ENCODE measurements at regions not wholly inside any gene's neighbourhood (a gene's known extent, or its start where the extent isn't known, plus 50 kb on each side); places are given as distances from the start of the nearest gene placed in this dataset.

GRCh38 chr3:33971055-33971454, 172.6 kb downstream of the PDCD6IP start:
- no peak overlapping the region for H2AFZ ChIP-seq (ENCODE audit: low read depth)
- H3K4me3 ChIP-seq (IDR thresholded peaks at IDR 0.05; ENCODE audit: insufficient read depth, low read depth, low read length) = no peak overlapping the region
- no peak overlapping the region for H3K27ac ChIP-seq
- no peaks in the 10 kb centered on the region for H3K27me3 ChIP-seq (ENCODE audit: insufficient read depth, low read depth)
- no peaks in the 10 kb centered on the region for H3K79me2 ChIP-seq (ENCODE audit: insufficient read depth, low read depth)
- TF ChIP-seq CTCF (conservative IDR thresholded peaks at IDR 0.05; ENCODE audit: low read depth, low read length) = no peak
- H4K20me1 ChIP-seq (ENCODE audit: insufficient read depth) = no peaks in the 10 kb centered on the region
- no peaks in the 10 kb centered on the region for H3K36me3 ChIP-seq (ENCODE audit: insufficient read depth)
- no peak overlapping the region for H3K4me2 ChIP-seq
- no peak overlapping the region for H3K9ac ChIP-seq
- no peaks in the 10 kb centered on the region for H3K4me1 ChIP-seq (ENCODE audit: low read depth, poor library complexity, severe bottlenecking)

GRCh38 chr3:33975463-33975862, 177.0 kb downstream of the PDCD6IP start:
- no peaks in the 10 kb centered on the region for H3K4me1 ChIP-seq (ENCODE audit: low read depth, poor library complexity, severe bottlenecking)
- no peak overlapping the region for H3K4me2 ChIP-seq
- no peak overlapping the region for H3K9ac ChIP-seq
- no peaks in the 10 kb centered on the region for H3K36me3 ChIP-seq (ENCODE audit: insufficient read depth)
- H3K27ac ChIP-seq = no peak overlapping the region
- no peak overlapping the region for H2AFZ ChIP-seq (ENCODE audit: low read depth)
- H3K27me3 ChIP-seq (ENCODE audit: insufficient read depth, low read depth) = no peaks in the 10 kb centered on the region
- TF ChIP-seq CTCF (conservative IDR thresholded peaks at IDR 0.05; ENCODE audit: low read depth, low read length) = no peak
- H3K79me2 ChIP-seq (ENCODE audit: insufficient read depth, low read depth) = no peaks in the 10 kb centered on the region
- H3K4me3 ChIP-seq (IDR thresholded peaks at IDR 0.05; ENCODE audit: insufficient read depth, low read depth, low read length) = no peak overlapping the region
- H4K20me1 ChIP-seq (ENCODE audit: insufficient read depth) = no peaks in the 10 kb centered on the region

GRCh38 chr3:33977227-33977626, 178.8 kb downstream of the PDCD6IP start:
- Histone ChIP-seq H3K4me2 (no peak overlapping the region), H3K4me3 (IDR thresholded peaks at IDR 0.05; ENCODE audit: insufficient read depth, low read depth, low read length) (no peak overlapping the region), H3K4me1 (ENCODE audit: low read depth, poor library complexity, severe bottlenecking) (no peaks in the 10 kb centered on the region), H3K27ac (no peak overlapping the region), H4K20me1 (ENCODE audit: insufficient read depth) (no peaks in the 10 kb centered on the region), H2AFZ (ENCODE audit: low read depth) (no peak overlapping the region), H3K79me2 (ENCODE audit: insufficient read depth, low read depth) (no peaks in the 10 kb centered on the region), H3K9ac (no peak overlapping the region), H3K36me3 (ENCODE audit: insufficient read depth) (no peaks in the 10 kb centered on the region), H3K27me3 (ENCODE audit: insufficient read depth, low read depth) (no peaks in the 10 kb centered on the region)
- TF ChIP-seq CTCF (conservative IDR thresholded peaks at IDR 0.05; ENCODE audit: low read depth, low read length) = no peak

GRCh38 chr3:33980252-33980651, 181.8 kb downstream of the PDCD6IP start:
- no peaks in the 10 kb centered on the region for H3K4me1 ChIP-seq (ENCODE audit: low read depth, poor library complexity, severe bottlenecking)
- no peak; the same call in 1 of the 2 replicates for TF ChIP-seq CTCF (conservative IDR thresholded peaks at IDR 0.05; ENCODE audit: low read depth, low read length)
- H3K27me3 ChIP-seq (ENCODE audit: insufficient read depth, low read depth) = no peaks in the 10 kb centered on the region
- H2AFZ ChIP-seq (ENCODE audit: low read depth) = no peak overlapping the region
- no peak overlapping the region for H3K9ac ChIP-seq
- no peak overlapping the region for H3K27ac ChIP-seq
- H3K79me2 ChIP-seq (ENCODE audit: insufficient read depth, low read depth) = no peaks in the 10 kb centered on the region
- H3K36me3 ChIP-seq (ENCODE audit: insufficient read depth) = no peaks in the 10 kb centered on the region
- no peak overlapping the region for H3K4me3 ChIP-seq (IDR thresholded peaks at IDR 0.05; ENCODE audit: insufficient read depth, low read depth, low read length)
- no peak overlapping the region for H3K4me2 ChIP-seq
- H4K20me1 ChIP-seq (ENCODE audit: insufficient read depth) = no peaks in the 10 kb centered on the region

All from KMS-11 (cell line).